PC-9 (cell line): ENCODE measurements at regions not wholly inside any gene's neighbourhood (a gene's known extent, or its start where the extent isn't known, plus 50 kb on each side); places are given as distances from the start of the nearest gene placed in this dataset.

Experiments
- CTCF ChIP-seq: fragments of 200-600 bp; sonication (generic); conservative IDR thresholded peaks from 2 replicates; pipeline ENCODE4 v1.6.1; 2017; ENCODE audit warnings: mixed run types, antibody characterized with exemption, mild to moderate bottlenecking, moderate library complexity
- EZH2 ChIP-seq: fragments of 200-600 bp; sonication (generic); IDR thresholded peaks from 2 replicates; pipeline ENCODE4 v1.8.0; 2017; ENCODE audit warnings: antibody characterized with exemption, low read depth

DNA sequence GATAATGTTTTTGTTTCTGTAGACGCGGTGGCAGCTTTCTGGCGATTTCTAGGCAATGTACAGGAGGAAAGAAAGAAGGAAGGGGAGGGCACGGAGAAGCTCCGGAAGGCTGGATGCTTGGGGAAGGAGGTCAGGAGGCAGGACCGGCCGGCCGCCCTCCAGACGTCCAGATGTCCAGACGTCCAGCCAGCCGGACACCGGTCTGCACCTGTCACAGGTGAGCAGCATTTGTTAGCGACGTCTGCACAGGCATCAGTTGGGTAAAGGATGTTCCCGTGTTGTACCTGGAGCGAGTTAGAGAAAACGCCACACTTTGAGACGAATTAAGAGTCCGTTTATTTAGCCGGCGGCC, 90.0 kb upstream of the PPP2R3B start:
- no peak for TF ChIP-seq CTCF
- no peak for TF ChIP-seq EZH2
